SKM-1 (cell line): ENCODE measurements at regions not wholly inside any gene's neighbourhood (a gene's known extent, or its start where the extent isn't known, plus 50 kb on each side); places are given as distances from the start of the nearest gene placed in this dataset.

Experiments
- DNase-seq: peaks from one replicate; lab custom pipeline; 2025; ENCODE audit not compliant: unreplicated experiment; lab: John Stamatoyannopoulos, UW

GRCh38 chr3:6142707-6143106, 718.2 kb upstream of the GRM7 start:
- DNase-seq, result no peak

- no peak for DNase-seq
Measured at GRCh38 chr3:6147883-6148282, 713.0 kb upstream of the GRM7 start.

GRCh38 chr3:6155650-6156338, 705.1 kb upstream of the GRM7 start:
- no peak for DNase-seq

- no peak for DNase-seq
Measured at GRCh38 chr3:6165951-6166350, 695.0 kb upstream of the GRM7 start.

- DNase-seq, result peak; percentile 14
Measured at GRCh38 chr3:6168256-6168655, 692.7 kb upstream of the GRM7 start.

GRCh38 chr3:6172871-6173642, 687.9 kb upstream of the GRM7 start:
- no peak for DNase-seq

- no peak for DNase-seq
Measured at GRCh38 chr3:6177417-6177816, 683.5 kb upstream of the GRM7 start.

GRCh38 chr3:6179761-6180160, 681.2 kb upstream of the GRM7 start:
- DNase-seq, result no peak

- DNase-seq, result no peak
Measured at GRCh38 chr3:6180171-6180570, 680.7 kb upstream of the GRM7 start.

GRCh38 chr3:6182476-6182875, 678.4 kb upstream of the GRM7 start:
- no peak for DNase-seq

GRCh38 chr3:6182909-6183308, 678.0 kb upstream of the GRM7 start:
- no peak for DNase-seq

- DNase-seq, result no peak
Measured at GRCh38 chr3:6189384-6189783, 671.5 kb upstream of the GRM7 start.

GRCh38 chr3:6204891-6205290, 656.0 kb upstream of the GRM7 start:
- no peak for DNase-seq

- DNase-seq, result no peak
Measured at GRCh38 chr3:6216135-6217026, 644.5 kb upstream of the GRM7 start.

- no peak for DNase-seq
Measured at GRCh38 chr3:6220447-6220846, 640.5 kb upstream of the GRM7 start.

GRCh38 chr3:6222069-6222468, 638.8 kb upstream of the GRM7 start:
- DNase-seq, result no peak

- no peak for DNase-seq
Measured at GRCh38 chr3:6223572-6223971, 637.3 kb upstream of the GRM7 start.

GRCh38 chr3:6228958-6229683, 631.8 kb upstream of the GRM7 start:
- DNase-seq, result no peak

GRCh38 chr3:6229778-6230410, 631.0 kb upstream of the GRM7 start:
- no peak for DNase-seq

- DNase-seq, result no peak
Measured at GRCh38 chr3:6242104-6242503, 618.8 kb upstream of the GRM7 start.

- no peak for DNase-seq
Measured at GRCh38 chr3:6248528-6248927, 612.4 kb upstream of the GRM7 start.
